GM12892 (cell line): ENCODE measurements at regions not wholly inside any gene's neighbourhood (a gene's known extent, or its start where the extent isn't known, plus 50 kb on each side); places are given as distances from the start of the nearest gene placed in this dataset.

ENCODE experiments used
- POLR2A ChIP-seq: IDR thresholded peaks from 2 replicates; pipeline ENCODE4 v1.6.1; 2011; ENCODE audit warnings: low read depth, low read length, control low read depth
- POLR2AphosphoS5 ChIP-seq: IDR thresholded peaks from 2 replicates; pipeline ENCODE4 v1.6.1; 2011; ENCODE audit warnings: low read depth, low read length, control low read depth
- TAF1 ChIP-seq: IDR thresholded peaks from 2 replicates; pipeline ENCODE4 v1.6.1; 2011; ENCODE audit warnings: low read depth, mild to moderate bottlenecking, control low read depth, low read length, borderline replicate concordance

DNA sequence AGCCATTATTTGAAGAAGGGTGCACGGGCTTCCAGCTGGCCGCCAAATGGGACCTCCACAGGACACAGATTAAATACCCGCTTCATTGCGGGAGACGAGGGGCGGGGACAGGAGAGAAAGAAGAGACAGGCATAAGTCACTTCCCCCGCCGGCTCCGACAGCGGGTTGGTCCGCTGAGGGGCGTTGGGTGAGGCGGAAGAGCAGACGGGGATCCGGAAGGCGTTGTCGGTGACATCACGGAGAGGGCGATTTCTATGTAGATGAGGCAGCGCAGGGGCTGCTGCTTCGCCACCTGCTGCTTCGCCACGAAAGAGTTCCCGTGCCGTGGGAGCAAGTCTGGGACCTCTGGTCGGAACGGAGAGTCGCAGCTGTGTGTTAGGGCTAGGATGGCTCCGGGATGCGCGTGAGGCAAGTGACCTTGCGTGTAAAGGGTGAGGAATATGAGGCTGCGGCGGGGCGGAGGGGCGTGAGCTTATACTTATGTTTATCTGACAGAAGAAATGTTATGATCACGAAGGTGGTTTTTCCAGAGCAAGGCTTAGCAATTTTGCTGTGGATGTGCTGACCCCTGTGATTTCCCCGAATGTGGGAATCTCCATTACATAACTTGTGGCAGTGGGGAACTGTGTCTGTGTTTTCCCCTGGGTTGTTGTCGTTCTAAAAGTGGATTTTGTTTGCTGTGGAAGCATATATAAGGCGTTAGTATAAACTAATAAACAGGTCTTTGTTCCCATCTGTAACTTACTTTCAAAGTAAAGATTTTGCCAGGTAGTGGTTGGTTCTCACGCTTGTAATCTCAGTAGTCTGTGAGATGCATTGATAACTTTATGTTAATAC, 52.9 kb downstream of the PPIAL4C start:
- peak; percentile 98 for TF ChIP-seq POLR2A
- peak; percentile 100 for TF ChIP-seq POLR2AphosphoS5
- TF ChIP-seq TAF1 = peak; percentile 43; the same call in 1 of the 2 replicates
